GM12874 (cell line): ENCODE measurements at regions not wholly inside any gene's neighbourhood (a gene's known extent, or its start where the extent isn't known, plus 50 kb on each side); places are given as distances from the start of the nearest gene placed in this dataset.

ENCODE experiments used
- TF ChIP-seq, protein P1 (sequence below): IDR thresholded peaks from 2 replicates; pipeline ENCODE4 v1.5.1; 2011; ENCODE audit warnings: low read depth, mild to moderate bottlenecking, control low read depth, low read length, moderate library complexity; ENCODE audit not compliant: insufficient read depth

DNA sequence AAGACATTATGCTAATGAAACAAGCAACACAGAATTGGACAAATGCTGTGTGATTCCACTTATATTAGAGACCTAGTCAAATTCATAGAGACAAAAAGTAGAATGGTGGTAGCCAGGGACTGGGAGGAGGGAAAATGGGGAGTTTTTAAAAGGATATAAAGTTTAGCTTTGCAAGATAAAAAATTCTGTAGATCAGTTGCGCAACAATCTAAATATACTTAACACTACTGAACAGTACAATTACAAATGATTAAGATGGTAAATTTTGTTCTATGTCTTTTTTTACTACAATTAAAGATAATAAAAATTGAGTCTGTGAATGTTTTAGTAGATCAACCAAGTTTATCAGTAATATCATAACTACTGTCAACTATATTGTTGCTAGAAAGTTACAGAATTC lies 340.1 kb upstream of the PDZRN3 start:
- TF ChIP-seq, protein P1, sequence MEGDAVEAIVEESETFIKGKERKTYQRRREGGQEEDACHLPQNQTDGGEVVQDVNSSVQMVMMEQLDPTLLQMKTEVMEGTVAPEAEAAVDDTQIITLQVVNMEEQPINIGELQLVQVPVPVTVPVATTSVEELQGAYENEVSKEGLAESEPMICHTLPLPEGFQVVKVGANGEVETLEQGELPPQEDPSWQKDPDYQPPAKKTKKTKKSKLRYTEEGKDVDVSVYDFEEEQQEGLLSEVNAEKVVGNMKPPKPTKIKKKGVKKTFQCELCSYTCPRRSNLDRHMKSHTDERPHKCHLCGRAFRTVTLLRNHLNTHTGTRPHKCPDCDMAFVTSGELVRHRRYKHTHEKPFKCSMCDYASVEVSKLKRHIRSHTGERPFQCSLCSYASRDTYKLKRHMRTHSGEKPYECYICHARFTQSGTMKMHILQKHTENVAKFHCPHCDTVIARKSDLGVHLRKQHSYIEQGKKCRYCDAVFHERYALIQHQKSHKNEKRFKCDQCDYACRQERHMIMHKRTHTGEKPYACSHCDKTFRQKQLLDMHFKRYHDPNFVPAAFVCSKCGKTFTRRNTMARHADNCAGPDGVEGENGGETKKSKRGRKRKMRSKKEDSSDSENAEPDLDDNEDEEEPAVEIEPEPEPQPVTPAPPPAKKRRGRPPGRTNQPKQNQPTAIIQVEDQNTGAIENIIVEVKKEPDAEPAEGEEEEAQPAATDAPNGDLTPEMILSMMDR = no peak

- TF ChIP-seq, protein P1 = no peak
These were observed 330.8 kb upstream of the PDZRN3 start for GRCh38 chr3:73955494-73956070.

GRCh38 chr3:73954506-73954905 lies 329.8 kb upstream of the PDZRN3 start:
- TF ChIP-seq, protein P1 = no peak

- TF ChIP-seq, protein P1 = no peak
These were observed 328.0 kb upstream of the PDZRN3 start for GRCh38 chr3:73952781-73953180.

- TF ChIP-seq, protein P1 = no peak
These were observed 326.3 kb upstream of the PDZRN3 start for GRCh38 chr3:73950865-73951558.

- TF ChIP-seq, protein P1 = no peak
These were observed 320.8 kb upstream of the PDZRN3 start for GRCh38 chr3:73945541-73945940.

- TF ChIP-seq, protein P1 = no peak
These were observed 315.2 kb upstream of the PDZRN3 start for GRCh38 chr3:73939985-73940384.
